Breast epithelium (tissue), 4 donors: ENCODE measurements at regions not wholly inside any gene's neighbourhood (a gene's known extent, or its start where the extent isn't known, plus 50 kb on each side); places are given as distances from the start of the nearest gene placed in this dataset.

Experiments used
- DNase-seq, 2 donors: peaks; one replicate each; pipeline ENCODE4 v3.0.0-alpha.2; 2019; ENCODE audit warnings: low spot score in 2 of 2
- H3K27ac ChIP-seq, 2 donors: fragments of 200-600 bp; sonication (generic) in 1 of 2; one replicate each; pipeline ENCODE4 v1.5.1; 2016 to 2019; ENCODE audit warnings: mild to moderate bottlenecking in 1 of 2
- H3K27me3 ChIP-seq, 2 donors: fragments of 200-600 bp; sonication (generic) in 1 of 2; one replicate each; pipeline versions ENCODE4 v1.5.1 to v1.6.0; 2017 to 2019; ENCODE audit warnings: control low read depth in 1 of 2, mild to moderate bottlenecking in 1 of 2
- H3K36me3 ChIP-seq: fragments of 200-600 bp; one replicate; pipeline ENCODE4 v1.5.1; 2019
- H3K4me1 ChIP-seq, 2 donors: fragments of 200-600 bp; sonication (generic); one replicate each; pipeline ENCODE4 v1.5.1; 2016 to 2019; ENCODE audit warnings: control low read depth in 1 of 2
- H3K4me3 ChIP-seq, 3 donors: fragments of 200-600 bp; sonication (generic); 1 replicate in 2 of 3; 2 replicates in 1 of 3; pipeline ENCODE4 v1.5.1; 2016 to 2019; ENCODE audit warnings: mild to moderate bottlenecking in 3 of 3, moderate library complexity in 2 of 3
- H3K9me3 ChIP-seq, 2 donors: fragments of 200-600 bp; sonication (generic) in 1 of 2; one replicate each; pipeline ENCODE4 v1.5.1; 2016 to 2019; ENCODE audit warnings: control low read depth in 1 of 2
- CTCF ChIP-seq, 3 donors: fragments of 450-650 bp; IDR thresholded peaks; one replicate each; pipeline ENCODE4 v1.5.1; 2016 to 2017; ENCODE audit warnings: antibody characterized with exemption in 3 of 3, mild to moderate bottlenecking in 3 of 3, moderate library complexity in 3 of 3
- POLR2A ChIP-seq: fragments of 450-650 bp; IDR thresholded peaks from one replicate; pipeline ENCODE4 v1.6.1; 2016; ENCODE audit warnings: antibody characterized with exemption, mild to moderate bottlenecking, moderate library complexity
- POLR2AphosphoS5 ChIP-seq, 3 donors: sonication (generic); formaldehyde crosslinking; IDR thresholded peaks; one replicate each; pipeline ENCODE4 v1.6.1; 2017; ENCODE audit warnings: antibody characterized with exemption in 3 of 3
- intact Hi-C: fragments of 100-400 bp; cut with DNase I; formaldehyde crosslinking; loops from one replicate; pipeline ENCODE4 v1.15.1; 2023; ENCODE audit warnings: low total_unique reads

- intact Hi-C loops = no loop called here
These were observed 986.6 kb downstream of the ZPLD1 start for GRCh38 chr3:103421460-103421859.

GRCh38 chr3:103437883-103438282, 1003.1 kb downstream of the ZPLD1 start:
- DNase-seq = no peak

More at GRCh38 chr3:103421460-103421859, 986.6 kb downstream of the ZPLD1 start:
- H3K36me3 ChIP-seq = no peaks in the 10 kb centered on the region
- H3K4me1 ChIP-seq = no peaks in the 10 kb centered on the region
- no peak overlapping the region for H3K4me3 ChIP-seq
- no peak overlapping the region for H3K27ac ChIP-seq
- DNase-seq = no peak
- H3K27me3 ChIP-seq = no peaks in the 10 kb centered on the region
- TF ChIP-seq POLR2AphosphoS5 (IDR thresholded peaks at IDR 0.05) = no peak
- no peak for TF ChIP-seq CTCF (IDR thresholded peaks at IDR 0.05)
- no peak for TF ChIP-seq POLR2A
- H3K9me3 ChIP-seq = no peaks in the 10 kb centered on the region

GRCh38 chr3:103440539-103441203, 1005.9 kb downstream of the ZPLD1 start:
- no peaks in the 10 kb centered on the region for H3K36me3 ChIP-seq
- DNase-seq = no peak
- intact Hi-C loops = no loop called here
- H3K27me3 ChIP-seq = no peaks in the 10 kb centered on the region
- no peaks in the 10 kb centered on the region for H3K9me3 ChIP-seq
- no peaks in the 10 kb centered on the region for H3K4me1 ChIP-seq
- no peak for TF ChIP-seq CTCF (IDR thresholded peaks at IDR 0.05)
- no peak for TF ChIP-seq POLR2AphosphoS5 (IDR thresholded peaks at IDR 0.05)
- TF ChIP-seq POLR2A = no peak
- H3K27ac ChIP-seq = no peak overlapping the region
- H3K4me3 ChIP-seq = no peak overlapping the region

More at GRCh38 chr3:103437883-103438282, 1003.1 kb downstream of the ZPLD1 start:
- no peaks in the 10 kb centered on the region for H3K36me3 ChIP-seq
- no peak overlapping the region for H3K27ac ChIP-seq
- no peaks in the 10 kb centered on the region for H3K9me3 ChIP-seq
- H3K4me3 ChIP-seq = no peak overlapping the region
- TF ChIP-seq POLR2A (no peak), POLR2AphosphoS5 (IDR thresholded peaks at IDR 0.05) (no peak), CTCF (IDR thresholded peaks at IDR 0.05) (no peak)
- H3K4me1 ChIP-seq = no peaks in the 10 kb centered on the region
- H3K27me3 ChIP-seq = no peaks in the 10 kb centered on the region
- intact Hi-C loops = no loop called here

- Histone ChIP-seq H3K36me3 (no peaks in the 10 kb centered on the region), H3K27ac (no peak overlapping the region), H3K4me1 (no peaks in the 10 kb centered on the region), H3K9me3 (no peaks in the 10 kb centered on the region), H3K27me3 (no peaks in the 10 kb centered on the region), H3K4me3 (no peak overlapping the region)
- DNase-seq = no peak
- TF ChIP-seq POLR2AphosphoS5 (IDR thresholded peaks at IDR 0.05) (no peak), CTCF (IDR thresholded peaks at IDR 0.05) (no peak), POLR2A (no peak)
- intact Hi-C loops = no loop called here
These were observed 1012.3 kb downstream of the ZPLD1 start for GRCh38 chr3:103446953-103447629.

- intact Hi-C loops = no loop called here
- H3K4me1 ChIP-seq = no peaks in the 10 kb centered on the region
- H3K27me3 ChIP-seq = no peaks in the 10 kb centered on the region
- H3K27ac ChIP-seq = no peak overlapping the region
- DNase-seq = no peak
- TF ChIP-seq POLR2AphosphoS5 (IDR thresholded peaks at IDR 0.05) (no peak), CTCF (IDR thresholded peaks at IDR 0.05) (no peak), POLR2A (no peak)
- H3K36me3 ChIP-seq = no peaks in the 10 kb centered on the region
- H3K4me3 ChIP-seq = no peak overlapping the region
- no peaks in the 10 kb centered on the region for H3K9me3 ChIP-seq
These were observed 1018.3 kb downstream of the ZPLD1 start for GRCh38 chr3:103453152-103453551.
